HCT116 (cell line): ENCODE measurements at regions not wholly inside any gene's neighbourhood (a gene's known extent, or its start where the extent isn't known, plus 50 kb on each side); places are given as distances from the start of the nearest gene placed in this dataset.

ENCODE experiments used
- ATAC-seq: fragments of 200-7000 bp; cut with Tn5 transposase; 2 replicates; pipeline ENCODE4 v1.9.1; 2020; ENCODE audit warnings: mild to moderate bottlenecking, moderate library complexity
- BruUV-seq: library from RNA; stranded (reverse); fragments of 400-500 nt; replicated peaks from 2 replicates; lab custom pipeline; 2021; lab: Mats Ljungman, UMichigan
- CTCF ChIA-PET: fragments of 300-600 bp; sonication (Branson Sonifier 250); formaldehyde crosslinking; loops from one replicate; lab custom pipeline; 2021; ENCODE audit warnings: antibody characterized with exemption; lab: Charles Lee
- POLR2A ChIA-PET: fragments of 300-600, 350-600 bp; sonication (Branson Sonifier 250); formaldehyde crosslinking; loops from one replicate; lab custom pipeline; 2021; ENCODE audit warnings: antibody characterized with exemption; lab: Charles Lee
- RAD21 ChIA-PET, 2 experiments: fragments of 300-600 bp; sonication (Branson Sonifier 250); formaldehyde crosslinking; loops; one replicate each; lab custom pipeline; 2023; ENCODE audit warnings: low total read pairs in 2 of 2; ENCODE audit not compliant: uncharacterized antibody in 2 of 2, unreplicated experiment in 2 of 2, low non-redundant PET in 1 of 2; lab: Charles Lee
- DNase-seq: peaks from one replicate; pipeline ENCODE4 v3.0.0-alpha.2; 2010; ENCODE audit warnings: low read depth, low spot score
- H2AFZ ChIP-seq: fragments of 200-600 bp; shearing (Covaris generic), sonication (generic); 2 replicates; pipeline ENCODE4 v1.6.1; 2017; ENCODE audit warnings: low read depth, mixed run types, mixed read lengths, antibody characterized with exemption, low read length; ENCODE audit not compliant: poor library complexity, severe bottlenecking
- H3K27ac ChIP-seq: 2 replicates; pipeline ENCODE4 v1.5.1; 2012; ENCODE audit warnings: low read depth, low read length
- H3K27me3 ChIP-seq: fragments of 200-600 bp; sonication (generic); 2 replicates; pipeline ENCODE4 v1.6.1; 2016; ENCODE audit warnings: mixed run types, low read length, mixed read lengths; ENCODE audit not compliant: insufficient read depth
- H3K36me3 ChIP-seq, 2 experiments: fragments of 200-500 bp in 1 of 2; fragments of 200-600 bp in 1 of 2; sonication (Bioruptor generic) in 1 of 2; sonication (generic) in 1 of 2; 2 replicates each; pipeline versions ENCODE4 v1.5.1 to v1.6.1; 2014 to 2016; ENCODE audit warnings: low read length in 2 of 2, inconsistent platforms in 1 of 2, mixed read lengths in 1 of 2, mixed run types in 1 of 2; ENCODE audit not compliant: insufficient read depth in 2 of 2, control insufficient read depth in 1 of 2
- H3K4me1 ChIP-seq, 2 experiments: fragments of 200-600 bp in 1 of 2; sonication (generic) in 1 of 2; 2 replicates each; pipeline versions ENCODE4 v1.5.1 to v1.6.1; 2012 to 2017; ENCODE audit warnings: low read length in 2 of 2, inconsistent platforms in 1 of 2, mild to moderate bottlenecking in 1 of 2, mixed read lengths in 1 of 2, mixed run types in 1 of 2, moderate library complexity in 1 of 2; ENCODE audit not compliant: insufficient read depth in 2 of 2, control insufficient read depth in 1 of 2
- H3K4me2 ChIP-seq: fragments of 200-600 bp; sonication (generic); 2 replicates; pipeline ENCODE4 v1.6.1; 2017; ENCODE audit warnings: mixed run types, low read length, mixed read lengths
- H3K4me3 ChIP-seq, 2 experiments: fragments of 200-600 bp in 1 of 2; sonication (generic) in 1 of 2; replicated peaks in 1 of 2; 2 replicates each; pipeline ENCODE4 v1.5.1; 2011 to 2016; ENCODE audit warnings: low read length in 2 of 2, control low read depth in 1 of 2, low read depth in 1 of 2, mild to moderate bottlenecking in 1 of 2, mixed read lengths in 1 of 2, mixed run types in 1 of 2
- H3K79me2 ChIP-seq: fragments of 200-600 bp; sonication (generic); 2 replicates; pipeline ENCODE4 v1.6.1; 2017; ENCODE audit warnings: mild to moderate bottlenecking, mixed run types, low read length, moderate library complexity, mixed read lengths; ENCODE audit not compliant: insufficient read depth
- H3K9ac ChIP-seq: fragments of 200-600 bp; sonication (generic); 2 replicates; pipeline ENCODE4 v1.6.1; 2016; ENCODE audit warnings: low read length, mixed read lengths
- H3K9me2 ChIP-seq: fragments of 200-600 bp; sonication (generic), shearing (Covaris generic); 2 replicates; pipeline ENCODE4 v1.6.1; 2017; ENCODE audit warnings: mixed run types, mild to moderate bottlenecking, moderate library complexity; ENCODE audit not compliant: insufficient read depth
- H3K9me3 ChIP-seq, 2 experiments: fragments of 200-500 bp in 1 of 2; fragments of 200-600 bp in 1 of 2; sonication (Bioruptor generic) in 1 of 2; sonication (generic) in 1 of 2; 2 replicates each; pipeline ENCODE4 v1.6.1; 2014 to 2017; ENCODE audit warnings: low read length in 2 of 2, mixed read lengths in 2 of 2, inconsistent platforms in 1 of 2, low read depth in 1 of 2, mild to moderate bottlenecking in 1 of 2, mixed run types in 1 of 2, moderate library complexity in 1 of 2; ENCODE audit not compliant: control insufficient read depth in 1 of 2, insufficient read depth in 1 of 2
- H4K20me1 ChIP-seq: fragments of 200-600 bp; sonication (generic), shearing (Covaris generic); 2 replicates; pipeline ENCODE4 v1.6.1; 2017; ENCODE audit warnings: mixed run types, mild to moderate bottlenecking, moderate library complexity; ENCODE audit not compliant: insufficient read depth
- ELF1 ChIP-seq: IDR thresholded peaks from 2 replicates; pipeline ENCODE4 v1.6.1; 2012; ENCODE audit warnings: low read depth, borderline replicate concordance
- JUND ChIP-seq: IDR thresholded peaks from 2 replicates; pipeline ENCODE4 v1.6.1; 2012
- POLR2A ChIP-seq: IDR thresholded peaks from 2 replicates; pipeline ENCODE4 v1.7.0; 2011; ENCODE audit warnings: borderline replicate concordance; ENCODE audit not compliant: insufficient read depth, insufficient read length; ENCODE audit errors: extremely low read depth
- SP1 ChIP-seq: IDR thresholded peaks from 2 replicates; pipeline ENCODE4 v1.6.1; 2012; ENCODE audit warnings: low read depth
- YY1 ChIP-seq: IDR thresholded peaks from 2 replicates; pipeline ENCODE4 v1.6.1; 2011; ENCODE audit warnings: low read length, low read depth, moderate library complexity, mild to moderate bottlenecking; ENCODE audit not compliant: insufficient replicate concordance; ENCODE audit errors: extremely low read depth
- ZBTB33 ChIP-seq: IDR thresholded peaks from 2 replicates; pipeline ENCODE4 v1.6.1; 2011; ENCODE audit warnings: mild to moderate bottlenecking, low read length, moderate library complexity; ENCODE audit not compliant: insufficient replicate concordance; ENCODE audit errors: extremely low read depth
- intact Hi-C: fragments of 100-400 bp; cut with micrococcal nuclease; formaldehyde crosslinking; loops from 2 replicates; pipeline ENCODE4 v1.10.0; 2022

GRCh38 chr2:144088863-144089262 is 431.1 kb downstream of the ZEB2 start:
- H3K27me3 ChIP-seq, result no peaks in the 10 kb centered on the region
- no peak overlapping the region for H3K4me2 ChIP-seq
- H3K9me2 ChIP-seq, result no peaks in the 10 kb centered on the region
- TF ChIP-seq ELF1, result no peak
- TF ChIP-seq ZBTB33, result no peak
- TF ChIP-seq YY1, result no peak
- TF ChIP-seq JUND, result no peak
- intact Hi-C loops, result no loop called here
- no peak overlapping the region for H2AFZ ChIP-seq
- DNase-seq (no peak), ATAC-seq (no peak)
- ChIA-PET CTCF (no interaction called here), POLR2A (no interaction called here), RAD21 (no interaction called here)
- BruUV-seq, result no TSS peak
- H3K9ac ChIP-seq, result no peak overlapping the region
- 0 out of 4 replicates have a peak, but pooled peaks cover 0 to 4% of the 10 kb centered on the region in 2 experiments for H3K4me1 ChIP-seq
- H3K27ac ChIP-seq, result no peak overlapping the region
- no peaks in the 10 kb centered on the region for H3K36me3 ChIP-seq
- H3K4me3 ChIP-seq, result no peak overlapping the region
- no peaks in the 10 kb centered on the region for H4K20me1 ChIP-seq
- no peaks in the 10 kb centered on the region for H3K9me3 ChIP-seq
- H3K79me2 ChIP-seq, result no peaks in the 10 kb centered on the region

- CTCF ChIA-PET, result no interaction called here
- Histone ChIP-seq H3K9me3 (no peaks in the 10 kb centered on the region), H3K79me2 (no peaks in the 10 kb centered on the region), H3K27me3 (no peaks in the 10 kb centered on the region), H3K9ac (no peak overlapping the region), H3K4me3 (no peak overlapping the region), H3K27ac (no peak overlapping the region), H3K4me1 (peaks cover 0 to 12% of the 10 kb centered on the region in 2 experiments; a peak in 1 of 4 replicates), H4K20me1 (no peaks in the 10 kb centered on the region), H3K9me2 (no peaks in the 10 kb centered on the region), H3K4me2 (no peak overlapping the region), H2AFZ (no peak overlapping the region), H3K36me3 (no peaks in the 10 kb centered on the region)
- intact Hi-C loops, result no loop called here
- POLR2A ChIA-PET, result no interaction called here
- DNase-seq (no peak), ATAC-seq (no peak)
- no TSS peak for BruUV-seq
- TF ChIP-seq POLR2A (no peak), SP1 (no peak)
- RAD21 ChIA-PET, result no interaction called here
These were observed 433.0 kb downstream of the ZEB2 start for GRCh38 chr2:144086965-144087364.
